ENCODE measurements at regions not wholly inside any gene's neighbourhood (a gene's known extent, or its start where the extent isn't known, plus 50 kb on each side); places are given as distances from the start of the nearest gene placed in this dataset.
A peak's percentile ranks its signal among the peaks of the same experiment; 100 is the strongest.

GRCh38 chr2:204260162-204260877, 285.0 kb upstream of the PARD3B start (continued):
- TF ChIP-seq ZNF550 (CRISPR knock-in tag; IDR thresholded peaks at IDR 0.05; ENCODE audit: borderline replicate concordance) (no peak), ARID3A (IDR thresholded peaks at IDR 0.05; ENCODE audit: low read depth, low read length) (0 out of 2 replicates have a peak, but pooled peaks have one; percentile 22), SMC3 (IDR thresholded peaks at IDR 0.05; ENCODE audit: low read length) (peak; percentile 71), ZBTB38 (CRISPR knock-in tag; IDR thresholded peaks at IDR 0.05) (no peak), TMF1 (CRISPR knock-in tag; IDR thresholded peaks at IDR 0.05; ENCODE audit: low read depth) (no peak), ESRRA (CRISPR knock-in tag; IDR thresholded peaks at IDR 0.05; ENCODE audit: low read depth) (no peak), TERF1 (CRISPR knock-in tag; IDR thresholded peaks at IDR 0.05) (no peak)
- TF ChIP-seq, protein P1, sequence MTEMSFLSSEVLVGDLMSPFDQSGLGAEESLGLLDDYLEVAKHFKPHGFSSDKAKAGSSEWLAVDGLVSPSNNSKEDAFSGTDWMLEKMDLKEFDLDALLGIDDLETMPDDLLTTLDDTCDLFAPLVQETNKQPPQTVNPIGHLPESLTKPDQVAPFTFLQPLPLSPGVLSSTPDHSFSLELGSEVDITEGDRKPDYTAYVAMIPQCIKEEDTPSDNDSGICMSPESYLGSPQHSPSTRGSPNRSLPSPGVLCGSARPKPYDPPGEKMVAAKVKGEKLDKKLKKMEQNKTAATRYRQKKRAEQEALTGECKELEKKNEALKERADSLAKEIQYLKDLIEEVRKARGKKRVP (CRISPR knock-in tag; IDR thresholded peaks at IDR 0.05), result no peak

DNA sequence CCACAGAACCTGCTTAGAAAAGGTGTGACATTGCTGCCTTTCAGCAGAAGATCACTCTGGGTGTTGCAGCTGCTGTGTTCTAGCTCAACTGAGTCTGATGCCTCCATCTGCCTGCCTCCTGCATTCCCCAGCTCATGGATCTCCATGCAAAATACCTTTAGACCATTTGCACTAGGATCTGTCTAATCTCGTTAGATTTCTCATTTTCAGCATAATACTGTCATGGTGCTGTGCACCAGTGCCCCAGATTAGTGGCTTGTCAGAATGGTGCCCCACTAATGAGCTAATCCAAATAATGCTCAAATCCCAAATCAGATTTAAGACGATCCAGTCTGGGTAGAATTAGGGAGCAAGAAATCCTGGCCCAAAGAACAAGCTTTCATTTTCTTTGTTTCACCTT, 284.4 kb upstream of the PARD3B start:
- Histone ChIP-seq H3K9me3 (ENCODE audit: low read length) (no peaks in the 10 kb centered on the region), H2AFZ (ENCODE audit: low read length) (no peak overlapping the region), H3K36me3 (replicated peaks in 1 of 2; ENCODE audit: control insufficient read depth in 1 of 2, insufficient read depth in 2 of 2, low read length in 2 of 2) (no peaks in the 10 kb centered on the region), H3K79me2 (ENCODE audit: insufficient read depth, low read length) (no peaks in the 10 kb centered on the region), H3K9ac (ENCODE audit: insufficient read depth, low read depth, low read length) (no peak overlapping the region), H3K27me3 (ENCODE audit: control insufficient read depth in 1 of 2, insufficient read depth in 2 of 2, low read length in 2 of 2) (no peaks in the 10 kb centered on the region), H3K4me2 (ENCODE audit: low read depth, low read length) (no peak overlapping the region), H3K27ac (ENCODE audit: extremely low read length, insufficient read depth, low read length) (no peak overlapping the region), H4K20me1 (ENCODE audit: insufficient read depth, low read length) (no peaks in the 10 kb centered on the region), H3K4me3 (replicated peaks in 1 of 3; ENCODE audit: insufficient read depth in 1 of 3, low read depth in 2 of 3, low read length in 3 of 3) (no peak overlapping the region), H3K4me1 (ENCODE audit: insufficient read depth, low read length) (no peaks in the 10 kb centered on the region)
- no TSS peak for BruUV-seq (replicated peaks)
- in situ Hi-C loops (cut with HindIII; ENCODE audit: extremely low pct_ligation_motif_present, low pct_unique_long_range_greater_than_20kb) (no loop called here), intact Hi-C loops (cut with micrococcal nuclease; ENCODE audit: unreplicated experiment) (loop anchor here (1.0 to 5.0 kb wide), 5 partner anchors 114 to 1621 kb away; no protein-coding TSS in a partner anchor)
- ChIA-PET CTCF (ENCODE audit: low intra/inter-chr PET ratio, low total read pairs) (interaction anchor here (1.0 to 1.7 kb wide), 5 partner anchors 65 to 1625 kb away, joined by 4 to 9 read pairs (median 5); no protein-coding TSS in a partner anchor), POLR2A (no interaction called here)
- FAIRE-seq (no peak), ATAC-seq (no peak), DNase-seq (ENCODE audit: low spot score) (no peak)
- WGBS (ENCODE audit: low lambda C conversion rate), result 7% methylated on average over 2 of the region's 2 CpGs
- TF ChIP-seq TSC22D2 (CRISPR knock-in tag; IDR thresholded peaks at IDR 0.05; ENCODE audit: borderline replicate concordance), result no peak
- no peak for TF ChIP-seq RBM39 (IDR thresholded peaks at IDR 0.05; ENCODE audit: low read depth, low read length, poor library complexity, severe bottlenecking)
- TF ChIP-seq NFRKB (IDR thresholded peaks at IDR 0.05), result no peak
- TF ChIP-seq ATM (IDR thresholded peaks at IDR 0.05; ENCODE audit: borderline replicate concordance), result no peak
- TF ChIP-seq ZSCAN12 (CRISPR knock-in tag; IDR thresholded peaks at IDR 0.05), result no peak
- TF ChIP-seq TMF1 (CRISPR knock-in tag; IDR thresholded peaks at IDR 0.05; ENCODE audit: low read depth), result no peak
- no peak for TF ChIP-seq ZBTB42 (CRISPR knock-in tag; IDR thresholded peaks at IDR 0.05)
- TF ChIP-seq ZNF224 (CRISPR knock-in tag; IDR thresholded peaks at IDR 0.05), result no peak
- TF ChIP-seq ISX (CRISPR knock-in tag; conservative IDR thresholded peaks at IDR 0.05), result no peak
- TF ChIP-seq HMG20B (CRISPR knock-in tag; conservative IDR thresholded peaks at IDR 0.05), result no peak
- TF ChIP-seq ZNF547 (CRISPR knock-in tag; IDR thresholded peaks at IDR 0.05), result no peak
- TF ChIP-seq SKI (IDR thresholded peaks at IDR 0.05; ENCODE audit: partially characterized antibody), result no peak
- no peak for TF ChIP-seq ASH2L (IDR thresholded peaks at IDR 0.05; ENCODE audit: insufficient read length, low read depth, low read length)
